Stimulated activated CD8-positive, alpha-beta memory T cell treated with anti-CD3 and anti-CD28 coated beads, Interleukin-4, amount 100 ng/mL, for 48 hours (primary cell): ENCODE measurements at regions not wholly inside any gene's neighbourhood (a gene's known extent, or its start where the extent isn't known, plus 50 kb on each side); places are given as distances from the start of the nearest gene placed in this dataset.

Experiments
- DNase-seq: peaks from one replicate; pipeline ENCODE4 v3.0.0-alpha.2; 2020

DNA sequence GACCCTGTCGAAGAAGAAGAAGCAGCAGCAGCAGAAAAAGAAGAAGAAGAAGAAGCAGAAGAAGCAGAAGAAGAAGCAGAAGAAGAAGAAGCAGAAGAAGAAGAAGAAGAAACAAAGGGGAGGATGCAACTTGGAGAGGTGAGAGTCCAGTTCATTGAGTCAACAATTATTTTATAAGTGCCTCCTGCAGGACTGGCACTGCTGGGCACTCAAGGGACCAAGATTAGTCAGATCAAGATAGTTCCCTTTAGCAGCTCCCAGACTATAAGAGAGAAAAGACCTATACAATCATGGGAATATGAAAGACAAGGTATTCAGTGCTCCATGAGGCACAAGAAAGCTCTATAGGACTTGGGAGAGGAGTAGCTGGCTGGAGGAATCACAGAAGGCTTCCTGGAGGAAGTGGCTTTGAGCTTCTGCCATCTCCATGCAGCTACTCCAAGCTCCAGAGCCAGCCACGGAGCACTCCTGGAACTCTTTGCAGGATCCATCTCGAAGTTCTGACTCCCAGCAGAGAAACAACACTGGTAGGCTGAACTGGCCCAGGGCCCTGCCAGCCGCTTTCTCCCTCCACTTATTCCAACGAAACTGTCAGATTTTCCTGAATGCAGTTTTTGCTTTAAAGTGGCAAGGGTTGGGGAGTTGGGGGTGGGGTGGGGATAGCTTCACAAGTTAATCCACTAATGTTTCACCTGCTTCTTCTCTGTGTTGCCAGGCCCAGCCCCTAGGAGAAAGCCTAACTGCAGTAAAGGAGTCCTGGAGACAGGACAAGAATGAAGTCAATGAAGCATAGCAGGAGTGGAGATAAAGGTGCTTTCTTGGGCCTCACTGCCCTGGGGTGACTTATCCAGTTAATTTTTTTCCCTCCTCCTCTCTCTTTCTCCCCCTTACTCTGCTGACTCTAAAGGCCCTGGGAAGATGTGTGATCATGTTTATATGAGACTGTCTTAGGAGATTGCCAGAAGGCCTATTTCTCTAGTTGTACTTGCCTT, 140.1 kb upstream of the PARP11 start:
- no peak for DNase-seq

- DNase-seq, result no peak
Observed at GRCh38 chr12:4012073-4012472, 138.9 kb upstream of the PARP11 start.

- no peak for DNase-seq
Observed at GRCh38 chr12:4011597-4011996, 138.4 kb upstream of the PARP11 start.

- DNase-seq, result no peak
Observed at GRCh38 chr12:4009979-4010704, 136.9 kb upstream of the PARP11 start.

DNA sequence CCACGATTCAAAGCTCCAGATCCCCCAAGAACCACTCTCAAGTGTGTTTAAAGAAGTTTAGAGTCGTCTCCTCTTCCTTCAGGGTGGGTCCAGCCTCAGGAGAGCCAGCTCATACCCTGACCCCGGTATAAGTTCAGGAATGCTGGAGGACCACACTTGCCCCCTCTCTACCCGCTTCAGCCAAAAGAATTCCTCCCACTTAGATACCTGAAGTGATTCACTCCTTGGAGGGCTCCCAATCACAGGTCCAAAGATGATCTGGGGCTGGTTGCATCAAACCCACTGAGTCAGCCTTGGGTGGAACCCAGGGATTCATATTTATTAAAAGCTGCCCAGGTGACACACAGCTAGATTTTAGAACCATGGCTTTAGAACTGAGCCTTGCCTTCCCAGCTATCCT, 133.5 kb upstream of the PARP11 start:
- no peak for DNase-seq

DNA sequence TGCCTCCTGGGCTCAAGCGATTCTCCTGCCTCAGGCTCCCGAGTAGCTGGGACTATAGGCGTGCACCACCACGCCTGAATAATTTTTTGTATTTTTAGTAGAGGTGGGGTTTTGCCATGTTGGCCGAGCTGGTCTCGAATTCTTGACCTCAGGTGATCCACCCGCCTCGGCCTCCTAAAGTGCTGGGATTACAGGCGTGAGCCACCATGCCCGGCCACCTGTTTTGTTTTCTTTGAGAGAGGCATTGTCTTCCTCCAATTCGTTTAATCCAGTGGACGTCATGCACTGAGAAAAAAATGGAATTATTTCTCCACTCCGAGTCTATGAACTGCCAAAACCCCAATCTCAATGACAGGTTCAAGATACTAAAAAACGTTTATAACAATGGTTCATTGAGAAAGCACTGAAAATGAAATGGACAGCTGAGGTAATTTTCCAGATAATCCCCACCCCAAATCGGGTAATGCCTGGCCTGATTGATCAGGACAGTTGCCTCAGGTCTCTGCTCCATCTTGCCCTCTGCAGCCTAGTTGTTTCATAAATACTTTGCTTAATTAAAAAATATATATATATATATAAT, 132.7 kb upstream of the PARP11 start:
- DNase-seq, result no peak

DNA sequence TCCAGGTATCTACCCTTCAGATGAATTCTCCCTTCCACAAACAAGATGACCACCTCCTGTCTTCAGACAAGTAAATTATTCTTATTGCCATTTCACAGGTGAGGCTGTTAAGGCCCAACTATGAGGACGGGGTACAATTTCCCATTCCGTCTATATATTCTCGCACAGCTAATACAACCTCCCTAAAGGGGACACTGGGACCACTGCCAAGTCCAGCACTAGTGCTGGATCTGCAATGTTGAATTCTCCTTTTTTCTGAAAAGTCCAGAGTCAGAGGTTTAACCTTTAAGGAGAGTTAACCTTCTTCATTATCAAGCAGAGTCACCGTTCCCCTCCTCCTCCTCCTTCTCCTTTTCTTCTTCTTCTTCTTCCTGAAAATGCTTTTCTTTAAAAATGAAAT, 130.4 kb upstream of the PARP11 start:
- DNase-seq, result no peak

GRCh38 chr12:4002601-4003000, 129.4 kb upstream of the PARP11 start:
- no peak for DNase-seq

- DNase-seq, result no peak
Observed at GRCh38 chr12:4001841-4002240, 128.6 kb upstream of the PARP11 start.

DNA sequence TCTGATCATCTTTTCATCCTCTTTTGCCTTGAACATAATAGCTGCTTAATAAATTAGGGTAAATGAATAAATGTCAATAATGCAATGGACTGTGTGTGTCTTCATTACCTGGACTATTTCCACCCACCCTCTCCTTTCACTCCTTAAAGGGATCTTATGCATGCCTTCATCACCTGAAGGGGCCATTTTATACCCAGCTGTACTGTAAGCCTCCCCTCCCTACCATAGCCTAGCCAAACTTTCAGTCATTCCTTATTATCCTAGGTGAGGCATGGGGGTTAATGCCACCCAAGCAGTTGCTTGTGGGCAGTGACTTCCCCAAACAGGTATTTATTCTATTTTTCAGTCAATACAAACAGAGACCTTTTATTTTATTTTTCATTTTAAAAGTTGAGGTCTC, 127.8 kb upstream of the PARP11 start:
- no peak for DNase-seq

DNA sequence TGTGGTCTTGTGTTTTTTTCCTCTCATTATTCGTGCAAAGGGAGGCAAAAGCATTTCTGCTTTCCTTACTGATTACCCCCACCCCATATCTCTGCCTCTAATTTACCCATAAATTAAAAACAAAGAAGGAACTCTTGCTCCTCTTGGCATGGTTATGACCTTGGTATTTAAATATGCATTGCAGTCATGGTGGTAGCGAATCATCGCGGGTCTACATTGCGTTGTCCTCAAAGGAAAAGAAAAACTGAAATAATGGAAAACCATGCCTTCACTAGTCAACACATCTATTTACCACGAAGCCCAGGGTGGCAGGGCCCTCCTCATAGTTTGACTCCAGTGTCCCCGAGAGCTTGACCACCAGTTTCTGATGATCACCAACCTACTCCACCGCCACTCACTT, 126.7 kb upstream of the PARP11 start:
- DNase-seq, result no peak

DNA sequence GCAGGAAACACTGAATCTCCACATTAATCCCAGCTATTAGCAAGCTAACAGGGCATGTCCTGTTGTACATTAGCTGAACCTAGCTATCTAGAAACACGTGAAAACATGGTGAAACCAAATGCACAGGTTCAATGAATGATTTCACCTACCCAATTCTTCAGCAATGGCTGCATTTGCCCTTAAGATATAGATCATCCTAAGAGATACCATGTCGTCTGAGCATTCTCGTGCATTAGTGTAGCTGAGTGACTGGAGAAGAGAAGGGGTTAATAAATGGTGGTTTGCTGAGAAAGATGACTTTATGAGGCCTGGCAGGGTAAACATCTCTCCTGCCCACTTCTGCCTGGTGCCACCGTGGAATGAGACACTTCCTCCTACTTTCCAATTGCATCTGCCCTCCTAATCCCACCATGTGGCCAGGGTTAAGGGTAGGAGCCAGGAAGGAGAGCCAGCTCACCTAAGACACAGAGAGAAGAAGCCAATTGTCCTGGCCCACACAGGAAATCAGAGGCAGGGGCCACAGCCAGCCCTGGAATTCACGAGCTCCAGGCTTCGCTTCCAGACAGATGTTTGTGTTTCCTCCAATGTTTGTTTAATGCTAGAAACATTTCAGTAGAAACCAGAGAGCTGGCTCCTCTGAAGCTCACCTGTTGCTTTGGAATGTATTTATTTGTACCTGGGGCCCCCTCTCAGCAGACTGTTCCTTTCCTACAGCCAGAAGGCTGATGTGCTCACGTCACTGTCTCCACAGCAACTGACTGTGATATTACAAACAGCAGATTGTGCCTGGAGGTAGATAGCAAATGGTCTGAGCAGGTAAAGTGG, 126.0 kb upstream of the PARP11 start:
- no peak for DNase-seq

DNA sequence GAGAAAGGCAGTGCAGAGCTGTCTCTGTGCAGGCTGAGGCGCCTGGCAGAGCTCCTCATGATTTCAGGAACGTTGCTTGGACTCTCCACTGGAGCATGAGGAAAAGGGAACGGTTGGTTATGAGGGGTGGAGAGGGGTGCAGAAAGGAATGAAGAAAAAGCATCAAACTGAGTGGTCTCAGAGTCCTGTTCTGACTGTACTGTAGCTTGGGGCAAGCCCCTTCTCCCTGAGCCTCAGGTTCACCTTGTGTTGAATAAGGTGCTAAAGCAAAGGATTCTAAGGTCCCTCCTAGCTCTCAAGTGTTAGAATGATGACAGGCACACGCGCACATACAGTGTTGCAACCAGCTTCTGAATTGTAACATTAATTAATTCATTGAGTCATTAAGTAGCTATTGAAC, 125.2 kb upstream of the PARP11 start:
- DNase-seq, result no peak

DNA sequence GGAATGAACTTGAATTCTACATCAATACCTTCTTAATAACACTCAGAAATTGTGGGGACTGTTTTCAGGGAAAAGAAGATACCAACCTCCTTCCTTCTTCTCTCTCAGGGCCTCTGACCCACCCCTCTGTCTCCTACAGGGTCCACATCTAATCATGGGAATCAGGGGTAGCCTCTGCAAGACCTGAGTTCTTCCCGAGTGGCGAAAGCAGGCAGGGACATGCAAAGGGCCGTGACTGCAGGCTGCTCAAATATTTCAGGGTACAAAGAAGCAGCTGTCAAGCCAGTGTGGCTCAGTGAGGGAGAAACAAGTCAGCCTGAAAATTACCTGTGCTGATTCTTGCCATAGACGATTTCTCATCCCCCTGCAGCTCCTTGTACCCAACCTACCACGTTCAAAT, 123.1 kb upstream of the PARP11 start:
- DNase-seq, result no peak

DNA sequence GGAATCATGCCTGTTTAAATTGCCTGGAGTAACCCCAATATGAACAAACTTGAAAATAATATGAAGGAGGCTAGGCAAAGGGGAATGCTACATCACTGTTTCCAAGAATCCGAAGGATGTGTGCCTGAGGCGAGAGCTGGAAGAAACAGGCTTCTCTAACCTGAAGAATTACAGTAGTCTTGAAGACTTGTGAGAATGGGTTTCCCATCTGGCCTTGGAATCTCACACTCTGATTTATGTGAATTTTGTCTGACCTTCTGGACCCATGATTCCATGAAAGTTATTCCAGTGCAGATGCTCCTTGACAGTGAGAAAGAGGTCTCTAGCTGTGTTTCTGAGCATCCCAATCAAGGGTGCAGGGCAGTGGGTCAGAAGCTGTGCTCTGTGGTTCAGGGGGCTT, 122.1 kb upstream of the PARP11 start:
- DNase-seq, result no peak

DNA sequence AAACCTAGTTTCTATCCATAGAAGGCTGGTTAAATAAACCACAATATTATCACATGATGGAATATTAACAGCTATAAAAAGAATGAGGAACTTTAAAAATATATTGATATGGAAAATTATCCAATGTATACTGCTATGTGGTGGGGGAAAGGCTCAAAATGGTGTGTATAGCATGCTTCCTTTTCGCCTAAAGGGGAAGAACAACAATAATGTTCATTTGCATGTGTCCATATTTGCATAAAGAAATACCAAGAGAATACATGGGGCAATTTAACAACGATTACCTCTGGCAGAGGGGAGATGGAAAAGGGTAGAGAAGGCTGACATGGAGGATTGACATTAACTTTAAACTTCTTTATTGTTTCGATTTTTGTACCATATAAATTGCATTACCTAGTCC, 121.3 kb upstream of the PARP11 start:
- DNase-seq, result no peak

DNA sequence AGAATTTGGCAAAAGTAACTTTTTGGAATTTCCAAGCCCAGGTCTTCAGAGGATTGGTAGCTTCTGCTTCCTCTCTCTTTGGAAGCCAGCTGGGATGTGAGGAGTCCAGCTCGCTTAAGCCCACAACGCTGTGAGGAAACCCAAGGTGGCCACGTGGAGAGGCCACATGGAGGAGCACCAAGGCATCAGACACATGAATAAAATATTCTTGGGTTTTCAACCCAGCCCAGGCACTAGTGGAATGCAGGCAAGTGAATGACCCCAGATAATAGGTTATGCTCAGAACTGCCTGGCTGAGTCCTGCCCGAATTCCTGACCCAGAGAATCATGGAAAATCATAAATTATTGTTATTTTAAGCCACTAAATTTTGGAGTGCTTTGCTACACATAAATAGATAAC, 119.7 kb upstream of the PARP11 start:
- no peak for DNase-seq

DNA sequence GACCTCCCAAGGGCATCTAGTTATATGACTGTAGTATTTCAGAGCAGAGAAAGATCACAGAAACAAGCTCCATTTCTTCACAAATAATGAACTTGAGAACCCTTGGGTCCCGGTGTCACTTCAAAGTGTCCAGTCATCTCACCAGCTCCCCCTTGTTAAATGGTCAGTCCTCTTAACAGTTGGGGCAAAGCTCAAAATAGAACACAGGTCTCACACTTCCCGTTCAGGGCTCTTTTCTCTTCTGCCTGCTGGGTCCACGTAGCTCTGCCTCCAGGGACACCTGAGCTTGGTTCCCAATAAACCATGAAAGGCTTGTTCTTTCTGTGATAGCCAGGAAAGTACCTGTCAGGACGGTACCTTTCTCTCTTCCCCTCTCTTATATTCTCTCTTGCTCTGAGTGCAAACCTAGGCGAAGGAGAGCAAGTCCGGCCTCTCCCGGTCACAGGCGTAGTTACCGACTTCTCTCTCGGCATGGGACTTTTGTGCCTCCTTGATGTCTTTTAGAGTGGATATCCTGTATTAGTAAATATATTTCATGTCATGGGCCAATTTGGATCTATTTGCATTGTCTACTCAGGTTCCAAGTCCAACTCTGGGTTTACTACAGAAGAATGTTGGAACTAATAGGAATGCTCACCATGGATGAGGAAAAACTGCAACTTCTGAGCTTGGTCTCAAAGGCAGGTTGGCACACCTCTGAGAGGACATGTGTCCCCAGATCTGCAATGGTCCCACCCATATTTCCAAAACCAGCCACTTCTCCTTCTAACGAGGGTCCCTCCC, 118.8 kb upstream of the PARP11 start:
- no peak for DNase-seq

GRCh38 chr12:3990501-3991280, 117.5 kb upstream of the PARP11 start:
- DNase-seq, result no peak

DNA sequence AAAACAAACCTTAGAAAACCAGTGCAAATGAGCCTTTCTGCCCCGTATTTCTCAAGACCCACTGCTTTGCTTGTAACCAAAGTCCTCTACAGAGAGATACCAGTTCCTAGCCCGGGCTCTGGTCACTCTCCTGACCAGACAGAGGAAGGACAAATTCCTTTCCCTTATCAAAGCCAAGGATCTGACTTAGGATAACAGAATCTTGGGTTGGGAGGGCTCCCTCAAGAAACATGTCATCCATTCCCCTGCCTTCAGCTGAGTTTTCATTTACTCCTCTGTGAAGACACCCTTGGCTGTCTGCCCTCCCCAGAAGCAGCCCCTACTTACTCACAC, 116.0 kb upstream of the PARP11 start:
- DNase-seq, result no peak

DNA sequence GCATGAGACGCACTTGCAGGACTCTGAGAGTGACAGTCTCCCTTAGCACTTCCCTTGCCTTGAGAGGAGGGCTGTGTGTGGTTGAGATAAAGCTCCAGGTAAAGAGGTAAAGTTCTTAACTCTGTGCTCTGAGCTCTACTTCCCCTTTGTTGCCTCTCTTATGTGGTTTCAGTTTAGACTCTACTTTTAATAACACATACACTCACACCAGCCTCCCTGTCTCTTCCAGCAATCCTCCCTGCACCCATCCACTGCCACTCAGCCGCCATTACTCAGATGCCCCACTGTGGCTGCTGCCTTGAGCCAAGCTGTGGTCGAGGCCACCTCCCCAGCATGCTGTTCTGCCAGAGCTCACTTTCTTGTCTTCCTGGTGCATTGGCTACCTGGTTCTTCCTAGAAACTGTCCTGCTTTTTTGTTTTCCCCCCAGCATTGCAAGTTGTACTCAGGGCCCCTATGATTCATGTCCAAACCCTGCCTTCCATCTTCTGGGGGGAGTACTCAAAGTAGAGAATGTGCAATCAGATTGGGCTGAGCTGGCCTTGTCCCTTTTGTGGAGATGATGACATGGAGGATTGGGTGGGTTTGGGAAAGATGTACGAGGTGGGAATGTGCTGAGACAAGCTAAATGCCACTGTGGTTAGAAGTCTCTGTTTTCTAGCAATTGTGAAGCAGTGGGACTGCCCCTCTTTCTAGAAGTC, 115.5 kb upstream of the PARP11 start:
- peak; percentile 50 for DNase-seq
